ENCODE measurements at regions not wholly inside any gene's neighbourhood (a gene's known extent, or its start where the extent isn't known, plus 50 kb on each side); places are given as distances from the start of the nearest gene placed in this dataset.

GRCh38 chr2:186304064-186304463 lies 182.0 kb upstream of the ZC3H15 start:
- Histone ChIP-seq H3K4me1 (no peaks in the 10 kb centered on the region), H3K4me3 (no peak overlapping the region), H3K27ac (replicated peaks) (no peak overlapping the region), H3K9me3 (replicated peaks) (no peaks in the 10 kb centered on the region), H3K27me3 (ENCODE audit: low read depth) (no peaks in the 10 kb centered on the region), H3K36me3 (no peaks in the 10 kb centered on the region)
- DNase-seq, result no peak
- intact Hi-C loops (cut with micrococcal nuclease), result no loop called here
- TF ChIP-seq, protein P1, sequence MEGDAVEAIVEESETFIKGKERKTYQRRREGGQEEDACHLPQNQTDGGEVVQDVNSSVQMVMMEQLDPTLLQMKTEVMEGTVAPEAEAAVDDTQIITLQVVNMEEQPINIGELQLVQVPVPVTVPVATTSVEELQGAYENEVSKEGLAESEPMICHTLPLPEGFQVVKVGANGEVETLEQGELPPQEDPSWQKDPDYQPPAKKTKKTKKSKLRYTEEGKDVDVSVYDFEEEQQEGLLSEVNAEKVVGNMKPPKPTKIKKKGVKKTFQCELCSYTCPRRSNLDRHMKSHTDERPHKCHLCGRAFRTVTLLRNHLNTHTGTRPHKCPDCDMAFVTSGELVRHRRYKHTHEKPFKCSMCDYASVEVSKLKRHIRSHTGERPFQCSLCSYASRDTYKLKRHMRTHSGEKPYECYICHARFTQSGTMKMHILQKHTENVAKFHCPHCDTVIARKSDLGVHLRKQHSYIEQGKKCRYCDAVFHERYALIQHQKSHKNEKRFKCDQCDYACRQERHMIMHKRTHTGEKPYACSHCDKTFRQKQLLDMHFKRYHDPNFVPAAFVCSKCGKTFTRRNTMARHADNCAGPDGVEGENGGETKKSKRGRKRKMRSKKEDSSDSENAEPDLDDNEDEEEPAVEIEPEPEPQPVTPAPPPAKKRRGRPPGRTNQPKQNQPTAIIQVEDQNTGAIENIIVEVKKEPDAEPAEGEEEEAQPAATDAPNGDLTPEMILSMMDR (IDR thresholded peaks at IDR 0.05; ENCODE audit: borderline replicate concordance), result no peak

- Histone ChIP-seq H3K9me3 (replicated peaks) (peaks cover 3% of the 10 kb centered on the region), H3K27ac (replicated peaks) (no peak overlapping the region), H3K4me1 (no peaks in the 10 kb centered on the region), H3K36me3 (no peaks in the 10 kb centered on the region), H3K4me3 (no peak overlapping the region), H3K27me3 (ENCODE audit: low read depth) (no peaks in the 10 kb centered on the region)
- intact Hi-C loops (cut with micrococcal nuclease), result no loop called here
- no peak for DNase-seq
- TF ChIP-seq, protein P1 (IDR thresholded peaks at IDR 0.05; ENCODE audit: borderline replicate concordance), result no peak
Measured at GRCh38 chr2:186306754-186307153, 179.3 kb upstream of the ZC3H15 start.

GRCh38 chr2:186307871-186308270 lies 178.2 kb upstream of the ZC3H15 start:
- intact Hi-C loops (cut with micrococcal nuclease), result no loop called here
- H3K4me3 ChIP-seq, result no peak overlapping the region
- DNase-seq, result no peak
- no peaks in the 10 kb centered on the region for H3K36me3 ChIP-seq
- H3K9me3 ChIP-seq (replicated peaks), result peaks cover 14% of the 10 kb centered on the region
- H3K27me3 ChIP-seq (ENCODE audit: low read depth), result no peaks in the 10 kb centered on the region
- TF ChIP-seq, protein P1 (IDR thresholded peaks at IDR 0.05; ENCODE audit: borderline replicate concordance), result no peak
- H3K27ac ChIP-seq (replicated peaks), result no peak overlapping the region
- H3K4me1 ChIP-seq, result no peaks in the 10 kb centered on the region

DNA sequence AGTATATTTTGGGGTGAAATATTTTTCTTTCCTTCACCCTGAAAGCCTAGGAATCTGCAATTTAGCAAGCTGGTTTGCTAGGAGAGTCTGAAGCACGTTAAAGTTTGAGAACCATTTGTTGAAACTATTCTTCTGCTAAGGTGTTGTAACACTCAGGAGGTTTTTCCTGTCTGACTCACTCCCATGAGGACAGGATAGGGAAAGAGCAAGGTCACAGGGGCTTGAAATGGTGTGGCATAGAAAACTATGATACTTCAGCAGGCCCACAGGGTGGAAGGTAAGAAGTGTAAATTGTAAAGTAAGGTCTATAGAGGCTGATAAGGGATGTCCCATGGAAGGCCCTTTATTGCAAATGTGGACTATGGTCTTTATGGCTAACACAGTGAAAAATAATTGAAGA lies 177.7 kb upstream of the ZC3H15 start:
- intact Hi-C loops (cut with micrococcal nuclease), result no loop called here
- Histone ChIP-seq H3K9me3 (replicated peaks) (peaks cover 18% of the 10 kb centered on the region), H3K27me3 (ENCODE audit: low read depth) (no peaks in the 10 kb centered on the region), H3K4me1 (no peaks in the 10 kb centered on the region), H3K27ac (replicated peaks) (no peak overlapping the region), H3K36me3 (peaks cover 3% of the 10 kb centered on the region), H3K4me3 (no peak overlapping the region)
- TF ChIP-seq, protein P1 (IDR thresholded peaks at IDR 0.05; ENCODE audit: borderline replicate concordance), result no peak
- no peak for DNase-seq

DNA sequence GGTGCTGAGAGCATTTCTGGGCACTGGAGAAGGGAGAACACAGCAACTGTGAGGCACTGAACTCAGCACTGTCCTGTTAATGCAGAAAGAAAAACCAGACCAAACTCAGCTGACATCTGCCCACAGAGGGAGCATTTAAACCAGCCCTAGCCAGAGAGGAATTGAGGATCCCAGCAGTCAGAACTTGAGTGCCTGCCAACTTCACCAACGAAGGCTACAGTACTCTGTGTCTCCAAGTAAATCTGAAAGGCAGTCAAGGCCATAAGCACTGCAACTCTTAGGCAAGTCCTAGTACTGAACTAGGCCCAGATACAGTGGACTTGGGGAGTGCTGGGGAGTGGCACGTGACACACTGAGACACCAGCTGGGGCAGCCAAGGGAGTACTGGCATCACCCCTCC lies 176.2 kb upstream of the ZC3H15 start:
- no peaks in the 10 kb centered on the region for H3K27me3 ChIP-seq (ENCODE audit: low read depth)
- peaks cover 31% of the 10 kb centered on the region for H3K9me3 ChIP-seq (replicated peaks)
- no peaks in the 10 kb centered on the region for H3K4me1 ChIP-seq
- H3K36me3 ChIP-seq, result peaks cover 3% of the 10 kb centered on the region
- no peak overlapping the region for H3K4me3 ChIP-seq
- DNase-seq, result no peak
- intact Hi-C loops (cut with micrococcal nuclease), result no loop called here
- TF ChIP-seq, protein P1 (IDR thresholded peaks at IDR 0.05; ENCODE audit: borderline replicate concordance), result no peak
- no peak overlapping the region for H3K27ac ChIP-seq (replicated peaks)

GRCh38 chr2:186319105-186319504 lies 167.0 kb upstream of the ZC3H15 start:
- H3K36me3 ChIP-seq, result no peaks in the 10 kb centered on the region
- TF ChIP-seq, protein P1 (IDR thresholded peaks at IDR 0.05; ENCODE audit: borderline replicate concordance), result no peak
- H3K27me3 ChIP-seq (ENCODE audit: low read depth), result no peaks in the 10 kb centered on the region
- intact Hi-C loops (cut with micrococcal nuclease), result no loop called here
- no peaks in the 10 kb centered on the region for H3K4me1 ChIP-seq
- no peak overlapping the region for H3K4me3 ChIP-seq
- H3K27ac ChIP-seq (replicated peaks), result no peak overlapping the region
- H3K9me3 ChIP-seq (replicated peaks), result peaks cover 56% of the 10 kb centered on the region
- DNase-seq, result no peak
